ENCODE measurements at regions not wholly inside any gene's neighbourhood (a gene's known extent, or its start where the extent isn't known, plus 50 kb on each side); places are given as distances from the start of the nearest gene placed in this dataset.

GRCh38 chr10:43839973-43840372 lies 191.3 kb upstream of the ZNF32 start:
- TF ChIP-seq POLR2A (IDR thresholded peaks at IDR 0.05) (no peak), CTCF (IDR thresholded peaks at IDR 0.05) (no peak), EP300 (IDR thresholded peaks at IDR 0.05; ENCODE audit: low read depth) (no peak)

Data from transverse colon (tissue), 3 donors.